Urinary bladder (tissue), 3 donors: ENCODE measurements at regions not wholly inside any gene's neighbourhood (a gene's known extent, or its start where the extent isn't known, plus 50 kb on each side); places are given as distances from the start of the nearest gene placed in this dataset.
A peak's percentile ranks its signal among the peaks of the same experiment; 100 is the strongest.
"Not testable (repeated sequence)": the region's sequence is repeated elsewhere in the genome, so short reads cannot be mapped to it uniquely, and the experiment has no call there.

ENCODE experiments used
- DNase-seq: peaks from one replicate; pipeline ENCODE4 v3.0.0-alpha.2; 2015; ENCODE audit errors: extremely low spot score
- H3K27ac ChIP-seq: one replicate; pipeline ENCODE4 v1.5.1; 2013; ENCODE audit warnings: low read depth, mild to moderate bottlenecking, moderate library complexity
- H3K36me3 ChIP-seq: one replicate; pipeline ENCODE4 v1.6.1; 2013; ENCODE audit warnings: mild to moderate bottlenecking, moderate library complexity; ENCODE audit not compliant: insufficient read depth
- H3K4me1 ChIP-seq: one replicate; pipeline ENCODE4 v1.6.1; 2013; ENCODE audit warnings: mild to moderate bottlenecking, moderate library complexity; ENCODE audit not compliant: insufficient read depth
- H3K4me3 ChIP-seq: one replicate; pipeline ENCODE4 v1.5.1; 2013; ENCODE audit warnings: low read depth, low read length
- WGBS: extraction: QIAGEN DNeasy Blood & Tissue Kit; methylation state at CpG from one replicate; pipeline ENCODE4 v1.1.7; 2013; 5-methylcytosine and 5-hydroxymethylcytosine counted together
- donor health status: healthy with polysubstance abuse.
- donor health status: healthy.

DNA sequence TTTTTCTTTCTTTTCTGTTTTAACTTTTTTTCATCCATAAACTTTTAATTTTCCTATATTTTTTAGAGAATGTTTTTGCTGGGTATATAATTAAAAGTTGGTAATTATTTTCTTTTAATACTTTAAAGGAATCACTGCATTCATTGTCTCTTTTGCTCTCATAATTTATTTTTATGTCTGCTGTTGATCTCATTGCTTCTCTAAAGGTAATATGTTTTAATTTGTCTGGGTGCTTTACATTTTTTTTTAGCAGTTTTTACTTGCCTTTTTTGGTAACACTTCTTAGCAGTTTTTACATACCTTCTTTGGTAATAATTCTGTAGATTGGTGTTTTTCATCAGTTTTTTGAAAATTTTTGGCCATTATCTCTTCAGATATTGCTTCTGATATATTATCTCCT, 89.4 kb upstream of the BMAL1 start:
- H3K27ac ChIP-seq: no peak overlapping the region
- no peaks in the 10 kb centered on the region for H3K36me3 ChIP-seq

DNA sequence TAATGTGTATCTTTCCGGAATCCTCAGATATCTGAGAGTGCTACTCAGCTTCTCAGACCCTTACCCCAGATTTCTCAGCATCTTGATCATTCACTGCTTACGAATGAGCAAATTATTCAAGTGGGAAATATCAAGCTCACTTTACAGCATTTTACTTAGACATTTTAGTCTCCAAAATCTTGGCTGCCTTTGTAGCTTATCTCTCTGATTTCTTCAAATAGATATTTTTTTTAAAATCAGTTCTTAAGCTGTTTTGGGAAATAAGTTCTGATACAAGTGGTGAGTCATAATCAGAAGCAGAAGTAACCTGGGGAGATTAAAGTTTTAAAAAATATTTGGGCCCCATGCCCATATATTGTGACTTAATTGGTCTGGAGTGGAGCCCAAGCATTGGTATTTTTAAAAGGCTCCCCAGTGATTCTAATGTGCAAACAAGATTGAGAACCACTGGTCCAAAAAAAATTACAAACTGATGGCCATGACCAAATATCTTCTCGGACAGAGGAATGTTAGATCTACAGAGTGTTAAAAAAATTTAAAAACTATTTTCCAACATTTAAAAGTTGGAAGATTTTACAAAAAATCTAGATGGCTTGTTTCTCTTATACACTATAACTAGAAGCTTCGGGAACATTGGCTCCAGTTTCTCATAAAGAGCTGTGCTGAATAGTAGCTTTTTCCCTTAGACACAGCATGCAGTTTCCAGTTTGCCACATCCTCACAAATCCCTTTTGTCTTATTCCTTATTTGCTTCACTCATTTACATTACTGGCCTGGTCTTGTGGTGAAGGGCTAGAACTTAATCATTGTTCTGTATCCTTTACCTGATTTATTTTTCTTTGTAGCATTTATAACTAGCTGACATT, 87.8 kb upstream of the BMAL1 start:
- H3K36me3 ChIP-seq: no peaks in the 10 kb centered on the region
- no peak for DNase-seq
- H3K4me1 ChIP-seq: no peaks in the 10 kb centered on the region
- H3K4me3 ChIP-seq: no peak overlapping the region
- 49% methylated on average over 4 of the region's 4 CpGs for WGBS
- H3K27ac ChIP-seq: no peak overlapping the region

More for the DNA sequence above, 89.4 kb upstream of the BMAL1 start:
- H3K4me3 ChIP-seq: no peak overlapping the region
- H3K4me1 ChIP-seq: no peaks in the 10 kb centered on the region
- DNase-seq: no peak

GRCh38 chr11:13193613-13194012, 84.0 kb upstream of the BMAL1 start:
- WGBS: 66% methylated on average over 4 of the region's 4 CpGs
- Histone ChIP-seq H3K4me1 (no peaks in the 10 kb centered on the region), H3K36me3 (no peaks in the 10 kb centered on the region), H3K27ac (no peak overlapping the region), H3K4me3 (no peak overlapping the region)
- no peak for DNase-seq

DNA sequence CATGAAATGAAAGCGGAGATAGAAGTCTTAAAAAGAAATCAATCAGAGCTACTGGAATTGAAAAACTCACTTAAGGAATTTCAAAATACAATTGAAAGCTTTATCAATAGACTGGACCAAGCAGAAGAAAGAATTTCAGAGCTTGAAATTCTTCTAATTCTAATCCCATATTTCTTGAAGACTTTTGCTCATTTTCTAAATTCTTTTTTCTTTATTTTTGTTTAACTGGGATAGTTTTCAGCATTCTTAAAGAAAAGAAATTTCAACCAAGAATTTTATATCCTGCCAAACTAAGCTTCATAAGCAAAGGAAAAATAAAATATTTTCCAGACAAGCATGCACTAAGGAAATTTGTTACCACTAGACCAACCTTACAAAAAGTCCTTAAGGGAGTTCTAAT, 80.2 kb upstream of the BMAL1 start:
- not testable (repeated sequence) for H3K36me3 ChIP-seq, DNase-seq, H3K4me3 ChIP-seq, H3K27ac ChIP-seq, H3K4me1 ChIP-seq
- WGBS: 97% methylated on average over 1 of the region's 1 CpG

GRCh38 chr11:13205486-13205885, 72.1 kb upstream of the BMAL1 start:
- Histone ChIP-seq H3K4me1 (no peaks in the 10 kb centered on the region), H3K36me3 (no peaks in the 10 kb centered on the region), H3K27ac (no peak overlapping the region), H3K4me3 (no peak overlapping the region)
- 79% methylated on average over 4 of the region's 4 CpGs for WGBS
- DNase-seq: no peak

- Histone ChIP-seq H3K4me3 (no peak overlapping the region), H3K4me1 (no peaks in the 10 kb centered on the region), H3K27ac (no peak overlapping the region), H3K36me3 (no peaks in the 10 kb centered on the region)
- DNase-seq: no peak
- 76% methylated on average over 6 of the region's 6 CpGs for WGBS
Measured at GRCh38 chr11:13206086-13206640, 71.4 kb upstream of the BMAL1 start.

DNA sequence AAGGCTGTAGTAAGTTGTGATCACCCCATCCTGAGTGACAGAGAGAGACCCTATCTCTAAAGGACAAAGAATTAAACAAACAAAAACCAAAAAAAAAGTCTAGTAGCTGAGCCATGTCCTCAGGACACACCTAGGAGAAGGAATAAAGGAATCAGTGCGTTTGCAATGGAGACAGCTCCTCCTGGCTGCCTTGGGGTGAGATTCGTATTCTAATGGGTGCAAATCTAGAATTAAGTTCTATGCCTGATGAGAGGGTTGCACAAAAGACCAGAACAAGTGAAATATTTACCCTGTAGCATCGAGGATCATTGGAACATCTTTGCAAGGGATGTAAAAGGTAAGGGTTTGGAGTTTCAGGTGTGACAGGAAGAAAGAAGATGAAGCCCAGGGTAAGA, 70.3 kb upstream of the BMAL1 start:
- Histone ChIP-seq H3K4me3 (no peak overlapping the region), H3K27ac (no peak overlapping the region), H3K4me1 (no peaks in the 10 kb centered on the region), H3K36me3 (no peaks in the 10 kb centered on the region)
- WGBS: 69% methylated on average over 3 of the region's 3 CpGs
- DNase-seq: no peak

GRCh38 chr11:13207665-13208594, 69.7 kb upstream of the BMAL1 start:
- no peak for DNase-seq
- Histone ChIP-seq H3K4me3 (peak overlapping the region; percentile 5), H3K4me1 (no peaks in the 10 kb centered on the region), H3K36me3 (no peaks in the 10 kb centered on the region), H3K27ac (no peak overlapping the region)
- WGBS: 27% methylated on average over 16 of the region's 16 CpGs

GRCh38 chr11:13208921-13209320, 68.7 kb upstream of the BMAL1 start:
- Histone ChIP-seq H3K4me3 (no peak overlapping the region), H3K36me3 (no peaks in the 10 kb centered on the region), H3K27ac (no peak overlapping the region), H3K4me1 (no peaks in the 10 kb centered on the region)
- WGBS: 73% methylated on average over 3 of the region's 3 CpGs
- no peak for DNase-seq

- Histone ChIP-seq H3K4me1 (no peaks in the 10 kb centered on the region), H3K4me3 (no peak overlapping the region), H3K27ac (no peak overlapping the region), H3K36me3 (no peaks in the 10 kb centered on the region)
- 85% methylated on average over 3 of the region's 3 CpGs for WGBS
- no peak for DNase-seq
Measured at GRCh38 chr11:13209379-13209778, 68.2 kb upstream of the BMAL1 start.

DNA sequence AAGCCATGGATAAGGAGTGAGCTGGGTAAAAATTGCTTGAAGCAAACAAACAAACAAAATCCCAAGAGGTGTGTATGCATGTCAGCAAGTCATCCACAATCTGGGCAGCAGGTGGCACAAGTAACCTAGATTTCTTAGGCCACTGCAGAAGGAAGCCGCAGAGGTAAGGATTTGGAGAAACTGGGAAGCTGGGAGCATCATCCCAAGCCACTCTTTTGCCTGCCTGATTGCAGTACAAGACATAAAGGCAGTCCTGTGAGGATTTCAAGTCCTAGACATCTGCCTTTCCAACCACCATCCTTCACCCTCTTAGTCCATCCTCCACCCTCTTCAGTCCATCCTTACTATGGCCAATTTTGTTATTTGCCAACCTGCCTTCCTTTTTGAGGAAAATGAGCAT, 67.2 kb upstream of the BMAL1 start:
- 20% methylated on average over 1 of the region's 1 CpG for WGBS
- no peak overlapping the region for H3K27ac ChIP-seq
- no peaks in the 10 kb centered on the region for H3K4me1 ChIP-seq
- H3K36me3 ChIP-seq: no peaks in the 10 kb centered on the region
- H3K4me3 ChIP-seq: no peak overlapping the region
- DNase-seq: no peak

- no peak overlapping the region for H3K4me3 ChIP-seq
- WGBS: 60% methylated on average over 5 of the region's 5 CpGs
Measured at GRCh38 chr11:13214276-13214675, 63.3 kb upstream of the BMAL1 start.

GRCh38 chr11:13215149-13215548, 62.4 kb upstream of the BMAL1 start:
- H3K36me3 ChIP-seq: no peaks in the 10 kb centered on the region
- H3K4me1 ChIP-seq: no peaks in the 10 kb centered on the region
- WGBS: 98% methylated on average over 4 of the region's 4 CpGs
- H3K27ac ChIP-seq: no peak overlapping the region
- H3K4me3 ChIP-seq: no peak overlapping the region
- DNase-seq: no peak

More at GRCh38 chr11:13214276-13214675, 63.3 kb upstream of the BMAL1 start:
- H3K36me3 ChIP-seq: no peaks in the 10 kb centered on the region
- no peak overlapping the region for H3K27ac ChIP-seq
- no peak for DNase-seq
- no peaks in the 10 kb centered on the region for H3K4me1 ChIP-seq
